Caco-2 (cell line): ENCODE measurements at regions not wholly inside any gene's neighbourhood (a gene's known extent, or its start where the extent isn't known, plus 50 kb on each side); places are given as distances from the start of the nearest gene placed in this dataset.

Experiments
- BruUV-seq: library from RNA; stranded (reverse); fragments of 400-500 nt; replicated peaks from 2 replicates; lab custom pipeline; 2021; lab: Mats Ljungman, UMichigan
- CTCF ChIA-PET: fragments of 300-600 bp; sonication (Branson Sonifier 250); formaldehyde crosslinking; loops from one replicate; lab custom pipeline; 2022; ENCODE audit warnings: antibody characterized with exemption; lab: Charles Lee
- POLR2A ChIA-PET: fragments of 300-600 bp; sonication (Branson Sonifier 250); formaldehyde crosslinking; loops from one replicate; lab custom pipeline; 2022; ENCODE audit warnings: antibody characterized with exemption; lab: Charles Lee
- DNase-seq, 2 experiments: peaks; one replicate each; pipeline versions ENCODE4 v3.0.0 to v3.0.0-alpha.2; 2020 to 2022
- H3K27me3 ChIP-seq: replicated peaks from 2 replicates; pipeline ENCODE4 v1.6.0; 2011; ENCODE audit warnings: low read length; ENCODE audit not compliant: control insufficient read depth, insufficient read depth
- H3K36me3 ChIP-seq: 2 replicates; pipeline ENCODE4 v1.5.1; 2011; ENCODE audit warnings: low read length; ENCODE audit not compliant: control insufficient read depth, insufficient read depth
- H3K4me1 ChIP-seq: fragments of 250-450 bp; sonication (Bioruptor Pico); 2 replicates; pipeline ENCODE4 v1.5.1; 2020; ENCODE audit warnings: mild to moderate bottlenecking
- H3K4me3 ChIP-seq: 2 replicates; pipeline ENCODE4 v1.5.1; 2011; ENCODE audit warnings: low read depth, mild to moderate bottlenecking, control low read depth, low read length
- H3K9me3 ChIP-seq: fragments of 250-450 bp; sonication (Bioruptor Pico); 2 replicates; pipeline ENCODE4 v1.5.1; 2020; ENCODE audit warnings: mild to moderate bottlenecking, moderate library complexity
- H3K27ac Mint-ChIP-seq: one replicate; pipeline ENCODE4 v1.8.0; 2022; ENCODE audit warnings: mixed read lengths; ENCODE audit not compliant: unreplicated experiment
- H3K27me3 Mint-ChIP-seq: one replicate; pipeline ENCODE4 v1.8.0; 2022; ENCODE audit warnings: mixed read lengths; ENCODE audit not compliant: insufficient read depth, unreplicated experiment
- H3K36me3 Mint-ChIP-seq: one replicate; pipeline ENCODE4 v1.8.0; 2022; ENCODE audit warnings: mild to moderate bottlenecking, mixed read lengths; ENCODE audit not compliant: insufficient read depth, unreplicated experiment
- H3K4me1 Mint-ChIP-seq: one replicate; pipeline ENCODE4 v1.8.0; 2022; ENCODE audit warnings: low read depth, mixed read lengths; ENCODE audit not compliant: unreplicated experiment
- H3K4me3 Mint-ChIP-seq: one replicate; pipeline ENCODE4 v1.8.0; 2022; ENCODE audit warnings: mild to moderate bottlenecking, moderate library complexity, mixed read lengths; ENCODE audit not compliant: unreplicated experiment
- H3K9me3 Mint-ChIP-seq: one replicate; pipeline ENCODE4 v1.8.0; 2022; ENCODE audit warnings: mixed read lengths; ENCODE audit not compliant: unreplicated experiment
- CTCF ChIP-seq, 2 experiments: fragments of 200-600 bp in 1 of 2; IDR thresholded peaks; 1 replicate in 1 of 2; 2 replicates in 1 of 2; pipeline versions ENCODE4 v1.5.1 to v1.8.0; 2011 to 2022; ENCODE audit warnings: antibody characterized with exemption in 1 of 2, control low read depth in 1 of 2, inconsistent platforms in 1 of 2, low read depth in 1 of 2, low read length in 1 of 2, mild to moderate bottlenecking in 1 of 2, moderate library complexity in 1 of 2; ENCODE audit not compliant: insufficient read depth in 1 of 2, severe bottlenecking in 1 of 2, unreplicated experiment in 1 of 2
- intact Hi-C: fragments of 100-400 bp; cut with micrococcal nuclease; formaldehyde crosslinking; loops from one replicate; pipeline ENCODE4 v1.10.0; 2022; ENCODE audit not compliant: unreplicated experiment

GRCh38 chr4:38386005-38386551, 277.9 kb upstream of the KLF3 start:
- Mint-ChIP-seq H3K4me1 (peaks cover 7% of the 10 kb centered on the region), H3K36me3 (no peaks in the 10 kb centered on the region), H3K9me3 (peaks cover 12% of the 10 kb centered on the region), H3K27me3 (no peaks in the 10 kb centered on the region), H3K27ac (peak overlapping the region; percentile 32), H3K4me3 (peak overlapping the region; percentile 23)
- H3K36me3 ChIP-seq: no peaks in the 10 kb centered on the region
- intact Hi-C loops: no loop called here
- no peaks in the 10 kb centered on the region for H3K27me3 ChIP-seq
- no peaks in the 10 kb centered on the region; the same call in 1 of the 2 replicates for H3K9me3 ChIP-seq
- POLR2A ChIA-PET: no interaction called here
- no peak for TF ChIP-seq CTCF (IDR thresholded peaks at IDR 0.05; ENCODE audit: insufficient read depth in 1 of 2, low read depth in 1 of 2, low read length in 1 of 2, severe bottlenecking in 1 of 2, unreplicated experiment in 1 of 2)
- no peak for DNase-seq
- H3K4me1 ChIP-seq: peaks cover 17% of the 10 kb centered on the region
- no TSS peak for BruUV-seq
- H3K4me3 ChIP-seq: no peak overlapping the region
- CTCF ChIA-PET: interaction anchor here (1.0 to 1.3 kb wide), 2 partner anchors 64 to 67 kb away, joined by 3 to 8 read pairs; no protein-coding TSS in a partner anchor

GRCh38 chr4:38386654-38387188, 277.3 kb upstream of the KLF3 start:
- BruUV-seq: no TSS peak
- Mint-ChIP-seq H3K9me3 (peaks cover 19% of the 10 kb centered on the region), H3K27ac (no peak overlapping the region), H3K4me3 (no peak overlapping the region), H3K36me3 (peaks cover 6% of the 10 kb centered on the region), H3K4me1 (peaks cover 7% of the 10 kb centered on the region), H3K27me3 (no peaks in the 10 kb centered on the region)
- DNase-seq: no peak
- no peaks in the 10 kb centered on the region for H3K36me3 ChIP-seq
- POLR2A ChIA-PET: no interaction called here
- peaks cover 17% of the 10 kb centered on the region for H3K4me1 ChIP-seq
- no peak for TF ChIP-seq CTCF (IDR thresholded peaks at IDR 0.05; ENCODE audit: insufficient read depth in 1 of 2, low read depth in 1 of 2, low read length in 1 of 2, severe bottlenecking in 1 of 2, unreplicated experiment in 1 of 2)
- intact Hi-C loops: no loop called here
- H3K27me3 ChIP-seq: no peaks in the 10 kb centered on the region
- CTCF ChIA-PET: interaction anchor here (1.3 kb wide), 1 partner anchor 63 kb away, joined by 3 read pairs; no protein-coding TSS in a partner anchor
- no peaks in the 10 kb centered on the region; the same call in 1 of the 2 replicates for H3K9me3 ChIP-seq
- no peak overlapping the region for H3K4me3 ChIP-seq

- CTCF ChIA-PET: no interaction called here
- intact Hi-C loops: no loop called here
- Histone ChIP-seq H3K36me3 (no peaks in the 10 kb centered on the region), H3K4me1 (peaks cover 17% of the 10 kb centered on the region), H3K9me3 (peaks cover 2% of the 10 kb centered on the region; the same call in 1 of the 2 replicates), H3K27me3 (no peaks in the 10 kb centered on the region), H3K4me3 (no peak overlapping the region)
- BruUV-seq: no TSS peak
- Mint-ChIP-seq H3K9me3 (peaks cover 25% of the 10 kb centered on the region), H3K4me3 (no peak overlapping the region), H3K27ac (no peak overlapping the region), H3K27me3 (no peaks in the 10 kb centered on the region), H3K36me3 (peaks cover 6% of the 10 kb centered on the region), H3K4me1 (peaks cover 7% of the 10 kb centered on the region)
- no peak for DNase-seq
- POLR2A ChIA-PET: no interaction called here
- TF ChIP-seq CTCF (IDR thresholded peaks at IDR 0.05; ENCODE audit: insufficient read depth in 1 of 2, low read depth in 1 of 2, low read length in 1 of 2, severe bottlenecking in 1 of 2, unreplicated experiment in 1 of 2): no peak
Observed at GRCh38 chr4:38387348-38387747, 276.7 kb upstream of the KLF3 start.
